GM12878 (cell line): ENCODE measurements at regions not wholly inside any gene's neighbourhood (a gene's known extent, or its start where the extent isn't known, plus 50 kb on each side); places are given as distances from the start of the nearest gene placed in this dataset.
A peak's percentile ranks its signal among the peaks of the same experiment; 100 is the strongest.

Experiments used
- ATAC-seq: fragments of 200-7000 bp; cut with Tn5 transposase; 3 replicates; pipeline ENCODE4 v1.9.1; 2020; ENCODE audit warnings: mild to moderate bottlenecking, moderate library complexity
- BruUV-seq: library from RNA; stranded (reverse); fragments of 400-500 nt; replicated peaks from 2 replicates; lab custom pipeline; 2021; lab: Mats Ljungman, UMichigan
- CTCF ChIA-PET: fragments of 300-600 bp; sonication (Branson Sonifier 250); formaldehyde crosslinking; extraction: SDS; loops from one replicate; lab custom pipeline; 2021; ENCODE audit warnings: inconsistent platforms; lab: Yijun Ruan, JAX
- POLR2A ChIA-PET: fragments of 350-600 bp; formaldehyde crosslinking; extraction: SDS; loops from one replicate; lab custom pipeline; 2021; ENCODE audit warnings: inconsistent platforms; lab: Charles Lee
- RAD21 ChIA-PET: fragments of 300-600 bp; sonication (Branson Sonifier 250); formaldehyde crosslinking; loops from one replicate; lab custom pipeline; 2023; ENCODE audit warnings: antibody characterized with exemption; ENCODE audit not compliant: unreplicated experiment; lab: Charles Lee
- SMC1A ChIA-PET: fragments of 300-600 bp; sonication (Branson Sonifier 250); formaldehyde crosslinking; loops from one replicate; lab custom pipeline; 2023; ENCODE audit not compliant: unreplicated experiment, uncharacterized antibody; lab: Charles Lee
- DNase-seq: peaks from one replicate; pipeline ENCODE4 v3.0.0-alpha.2; 2011; ENCODE audit warnings: low read depth, low spot score
- FAIRE-seq: peaks from 3 replicates; lab custom pipeline; 2011; peaks lifted over from hg19 to GRCh38; lab: Jason Lieb, UNC
- H2AFZ ChIP-seq: 2 replicates; pipeline ENCODE4 v1.6.0; 2011; ENCODE audit warnings: low read depth, low read length, control low read depth; ENCODE audit not compliant: control insufficient read depth
- H3K27ac ChIP-seq: 2 replicates; pipeline ENCODE4 v1.5.1; 2011; ENCODE audit warnings: control low read depth; ENCODE audit not compliant: control insufficient read depth, insufficient read depth
- H3K27me3 ChIP-seq, 2 experiments: replicated peaks in 1 of 2; 2 replicates each; pipeline versions ENCODE4 v1.6.0 to v1.6.1; 2011; ENCODE audit warnings: low read length in 1 of 2; ENCODE audit not compliant: control insufficient read depth in 2 of 2, insufficient read depth in 2 of 2
- H3K36me3 ChIP-seq, 2 experiments: 2 replicates each; pipeline ENCODE4 v1.5.1; 2011; ENCODE audit warnings: low read length in 1 of 2; ENCODE audit not compliant: control insufficient read depth in 2 of 2, insufficient read depth in 2 of 2
- H3K4me1 ChIP-seq: 2 replicates; pipeline ENCODE4 v1.6.1; 2011; ENCODE audit warnings: mild to moderate bottlenecking, low read length, moderate library complexity, mixed read lengths; ENCODE audit not compliant: control insufficient read depth, insufficient read depth
- H3K4me2 ChIP-seq: 2 replicates; pipeline ENCODE4 v1.6.0; 2011; ENCODE audit warnings: control low read depth; ENCODE audit not compliant: control insufficient read depth, insufficient read depth
- H3K4me3 ChIP-seq: fragments of 200-600 bp; sonication (generic); 2 replicates; pipeline ENCODE4 v1.5.1; 2016
- H3K79me2 ChIP-seq: 2 replicates; pipeline ENCODE4 v1.6.0; 2011; ENCODE audit warnings: low read length; ENCODE audit not compliant: control insufficient read depth, insufficient read depth
- H3K9ac ChIP-seq: 2 replicates; pipeline ENCODE4 v1.8.0; 2011; ENCODE audit warnings: low read length, control low read depth, mixed read lengths; ENCODE audit not compliant: control insufficient read depth, insufficient read depth
- H3K9me3 ChIP-seq: replicated peaks from 3 replicates; pipeline ENCODE4 v1.5.1; 2011; ENCODE audit warnings: mild to moderate bottlenecking, low read length; ENCODE audit not compliant: control insufficient read depth, insufficient read depth
- H4K20me1 ChIP-seq: 2 replicates; pipeline ENCODE4 v1.6.0; 2011; ENCODE audit not compliant: control insufficient read depth, insufficient read depth
- BHLHE40 ChIP-seq, 2 experiments: fragments of 450-650 bp in 1 of 2; IDR thresholded peaks; 2 replicates each; pipeline ENCODE4 v1.6.1; 2011 to 2017; ENCODE audit warnings: low read depth in 2 of 2, borderline replicate concordance in 1 of 2, improper control_type of control experiment in 1 of 2, low read length in 1 of 2, mild to moderate bottlenecking in 1 of 2
- EED ChIP-seq: sonication (generic); IDR thresholded peaks from 2 replicates; pipeline ENCODE4 v1.6.1; 2016; ENCODE audit warnings: antibody characterized with exemption, low read depth
- EZH2 ChIP-seq: IDR thresholded peaks from 2 replicates; pipeline ENCODE4 v1.6.1; 2012; ENCODE audit warnings: low read depth, mild to moderate bottlenecking, control low read depth, inconsistent platforms, low read length, borderline replicate concordance; ENCODE audit not compliant: control insufficient read depth
- JUNB ChIP-seq: IDR thresholded peaks from 2 replicates; pipeline ENCODE4 v1.6.1; 2016; ENCODE audit warnings: antibody characterized with exemption, mild to moderate bottlenecking
- MXI1 ChIP-seq: fragments of 150-350 bp; IDR thresholded peaks from 2 replicates; pipeline ENCODE4 v1.6.1; 2011; ENCODE audit warnings: low read depth, mild to moderate bottlenecking, inconsistent platforms, low read length, improper control_type of control experiment
- NFXL1 ChIP-seq: fragments of 450-650 bp; IDR thresholded peaks from 2 replicates; pipeline ENCODE4 v1.6.1; 2017; ENCODE audit warnings: antibody characterized with exemption, mild to moderate bottlenecking, borderline replicate concordance
- NRF1 ChIP-seq: conservative IDR thresholded peaks from 2 replicates; pipeline ENCODE4 v1.6.1; 2011; ENCODE audit warnings: mild to moderate bottlenecking, low read depth, low read length, improper control_type of control experiment
- RAD51 ChIP-seq: fragments of 450-650 bp; IDR thresholded peaks from 2 replicates; pipeline ENCODE4 v1.6.1; 2016; ENCODE audit warnings: moderate library complexity, mild to moderate bottlenecking, inconsistent platforms
- RBBP5 ChIP-seq: fragments of 200-600 bp; sonication (generic); conservative IDR thresholded peaks from 2 replicates; pipeline ENCODE4 v1.6.1; 2016
- RELA ChIP-seq: fragments of 450-650 bp; IDR thresholded peaks from 2 replicates; pipeline ENCODE4 v1.8.0; 2014; ENCODE audit warnings: borderline replicate concordance; ENCODE audit not compliant: partially characterized antibody
- SMARCA5 ChIP-seq: fragments of 450-650 bp; IDR thresholded peaks from 2 replicates; pipeline ENCODE4 v1.6.1; 2017; ENCODE audit warnings: mild to moderate bottlenecking
- TARDBP ChIP-seq: IDR thresholded peaks from 2 replicates; pipeline ENCODE4 v1.6.1; 2016; ENCODE audit warnings: borderline replicate concordance
- TBL1XR1 ChIP-seq: IDR thresholded peaks from 2 replicates; pipeline ENCODE4 v1.6.1; 2012; ENCODE audit warnings: low read depth, low read length, improper control_type of control experiment
- WGBS: methylation state at CpG from one replicate; pipeline ENCODE4 v1.1.6; 2016; ENCODE audit warnings: low lambda C conversion rate; ENCODE audit not compliant: insufficient replicate concordance, insufficient coverage; ENCODE audit errors: missing lambda C conversion rate; 5-methylcytosine and 5-hydroxymethylcytosine counted together
- in situ Hi-C: fragments of 300-500 bp; cut with MboI; formaldehyde crosslinking; loops from 9 replicates; pipeline ENCODE4 v1.14.3; 2018; ENCODE audit warnings: mixed read lengths
- intact Hi-C: fragments of 100-400 bp; cut with micrococcal nuclease; formaldehyde crosslinking; loops from one replicate; pipeline ENCODE4 v1.14.2; 2022; ENCODE audit not compliant: unreplicated experiment
- TF ChIP-seq, protein P1 (sequence below): fragments of 450-650 bp; IDR thresholded peaks from 2 replicates; pipeline ENCODE4 v1.6.1; 2017; ENCODE audit warnings: low read depth, mild to moderate bottlenecking, moderate library complexity
- TF ChIP-seq, protein P2 (sequence below): fragments of 450-650 bp; IDR thresholded peaks from 2 replicates; pipeline ENCODE4 v1.6.1; 2016; ENCODE audit warnings: mild to moderate bottlenecking, moderate library complexity, borderline replicate concordance
- TF ChIP-seq, protein P3 (sequence below): fragments of 450-650 bp; formaldehyde crosslinking; IDR thresholded peaks from 2 replicates; pipeline ENCODE4 v1.5.0; 2022; ENCODE audit warnings: mild to moderate bottlenecking, missing genetic modification characterization
- TF ChIP-seq, protein P4 (sequence below): IDR thresholded peaks from 2 replicates; pipeline ENCODE4 v1.6.1; 2011; ENCODE audit warnings: low read depth, mild to moderate bottlenecking, low read length, moderate library complexity, borderline replicate concordance; ENCODE audit errors: extremely low read depth

DNA sequence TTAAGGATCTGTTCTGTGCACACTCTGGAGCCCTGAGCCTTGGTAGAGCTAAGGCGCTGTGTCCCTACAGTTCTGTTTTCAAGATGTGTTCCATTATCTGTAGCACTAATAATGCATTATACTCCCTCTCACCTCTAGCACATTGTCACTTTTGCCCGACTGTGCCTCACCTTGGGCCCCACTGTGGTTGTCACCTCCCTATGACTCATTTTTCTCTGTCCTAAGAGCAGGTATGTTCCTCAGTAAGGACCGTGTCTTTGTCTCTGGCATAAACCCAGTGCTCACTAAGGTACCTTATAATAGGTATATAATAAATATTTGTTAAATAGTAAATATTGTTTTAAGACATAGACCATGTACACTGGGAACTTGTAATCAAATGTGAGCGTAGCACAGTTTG is 942.5 kb upstream of the CITED2 start:
- Histone ChIP-seq H3K9me3 (no peaks in the 10 kb centered on the region), H4K20me1 (no peaks in the 10 kb centered on the region), H3K79me2 (no peaks in the 10 kb centered on the region), H2AFZ (no peak overlapping the region), H3K4me2 (no peak overlapping the region), H3K9ac (no peak overlapping the region), H3K27ac (no peak overlapping the region), H3K4me3 (no peak overlapping the region), H3K36me3 (no peaks in the 10 kb centered on the region), H3K27me3 (no peaks in the 10 kb centered on the region), H3K4me1 (no peaks in the 10 kb centered on the region)
- in situ Hi-C loops, result no loop called here
- ChIA-PET SMC1A (interaction anchor here (0.6 kb wide), 1 partner anchor 363 kb away, joined by 3 read pairs; no protein-coding TSS in a partner anchor), RAD21 (no interaction called here), POLR2A (no interaction called here), CTCF (no interaction called here)
- ATAC-seq (peak; percentile 66), FAIRE-seq (no peak), DNase-seq (no peak)
- WGBS, result 33% methylated on average over 4 of the region's 4 CpGs
- BruUV-seq, result no TSS peak
- intact Hi-C loops, result no loop called here
- TF ChIP-seq, protein P1, sequence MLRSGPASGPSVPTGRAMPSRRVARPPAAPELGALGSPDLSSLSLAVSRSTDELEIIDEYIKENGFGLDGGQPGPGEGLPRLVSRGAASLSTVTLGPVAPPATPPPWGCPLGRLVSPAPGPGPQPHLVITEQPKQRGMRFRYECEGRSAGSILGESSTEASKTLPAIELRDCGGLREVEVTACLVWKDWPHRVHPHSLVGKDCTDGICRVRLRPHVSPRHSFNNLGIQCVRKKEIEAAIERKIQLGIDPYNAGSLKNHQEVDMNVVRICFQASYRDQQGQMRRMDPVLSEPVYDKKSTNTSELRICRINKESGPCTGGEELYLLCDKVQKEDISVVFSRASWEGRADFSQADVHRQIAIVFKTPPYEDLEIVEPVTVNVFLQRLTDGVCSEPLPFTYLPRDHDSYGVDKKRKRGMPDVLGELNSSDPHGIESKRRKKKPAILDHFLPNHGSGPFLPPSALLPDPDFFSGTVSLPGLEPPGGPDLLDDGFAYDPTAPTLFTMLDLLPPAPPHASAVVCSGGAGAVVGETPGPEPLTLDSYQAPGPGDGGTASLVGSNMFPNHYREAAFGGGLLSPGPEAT, result no peak
- TF ChIP-seq RELA, result no peak
- TF ChIP-seq TARDBP, result no peak
- TF ChIP-seq RAD51, result no peak
- no peak for TF ChIP-seq NRF1
- TF ChIP-seq MXI1, result no peak
- TF ChIP-seq BHLHE40 (IDR thresholded peaks at IDR 0.05; ENCODE audit: borderline replicate concordance in 1 of 2, low read depth in 2 of 2, low read length in 1 of 2), result no peak
- TF ChIP-seq SMARCA5, result no peak
- no peak for TF ChIP-seq TBL1XR1
- no peak for TF ChIP-seq RBBP5
- TF ChIP-seq, protein P2, sequence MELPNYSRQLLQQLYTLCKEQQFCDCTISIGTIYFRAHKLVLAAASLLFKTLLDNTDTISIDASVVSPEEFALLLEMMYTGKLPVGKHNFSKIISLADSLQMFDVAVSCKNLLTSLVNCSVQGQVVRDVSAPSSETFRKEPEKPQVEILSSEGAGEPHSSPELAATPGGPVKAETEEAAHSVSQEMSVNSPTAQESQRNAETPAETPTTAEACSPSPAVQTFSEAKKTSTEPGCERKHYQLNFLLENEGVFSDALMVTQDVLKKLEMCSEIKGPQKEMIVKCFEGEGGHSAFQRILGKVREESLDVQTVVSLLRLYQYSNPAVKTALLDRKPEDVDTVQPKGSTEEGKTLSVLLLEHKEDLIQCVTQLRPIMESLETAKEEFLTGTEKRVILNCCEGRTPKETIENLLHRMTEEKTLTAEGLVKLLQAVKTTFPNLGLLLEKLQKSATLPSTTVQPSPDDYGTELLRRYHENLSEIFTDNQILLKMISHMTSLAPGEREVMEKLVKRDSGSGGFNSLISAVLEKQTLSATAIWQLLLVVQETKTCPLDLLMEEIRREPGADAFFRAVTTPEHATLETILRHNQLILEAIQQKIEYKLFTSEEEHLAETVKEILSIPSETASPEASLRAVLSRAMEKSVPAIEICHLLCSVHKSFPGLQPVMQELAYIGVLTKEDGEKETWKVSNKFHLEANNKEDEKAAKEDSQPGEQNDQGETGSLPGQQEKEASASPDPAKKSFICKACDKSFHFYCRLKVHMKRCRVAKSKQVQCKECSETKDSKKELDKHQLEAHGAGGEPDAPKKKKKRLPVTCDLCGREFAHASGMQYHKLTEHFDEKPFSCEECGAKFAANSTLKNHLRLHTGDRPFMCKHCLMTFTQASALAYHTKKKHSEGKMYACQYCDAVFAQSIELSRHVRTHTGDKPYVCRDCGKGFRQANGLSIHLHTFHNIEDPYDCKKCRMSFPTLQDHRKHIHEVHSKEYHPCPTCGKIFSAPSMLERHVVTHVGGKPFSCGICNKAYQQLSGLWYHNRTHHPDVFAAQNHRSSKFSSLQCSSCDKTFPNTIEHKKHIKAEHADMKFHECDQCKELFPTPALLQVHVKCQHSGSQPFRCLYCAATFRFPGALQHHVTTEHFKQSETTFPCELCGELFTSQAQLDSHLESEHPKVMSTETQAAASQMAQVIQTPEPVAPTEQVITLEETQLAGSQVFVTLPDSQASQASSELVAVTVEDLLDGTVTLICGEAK, result no peak
- TF ChIP-seq, protein P3, sequence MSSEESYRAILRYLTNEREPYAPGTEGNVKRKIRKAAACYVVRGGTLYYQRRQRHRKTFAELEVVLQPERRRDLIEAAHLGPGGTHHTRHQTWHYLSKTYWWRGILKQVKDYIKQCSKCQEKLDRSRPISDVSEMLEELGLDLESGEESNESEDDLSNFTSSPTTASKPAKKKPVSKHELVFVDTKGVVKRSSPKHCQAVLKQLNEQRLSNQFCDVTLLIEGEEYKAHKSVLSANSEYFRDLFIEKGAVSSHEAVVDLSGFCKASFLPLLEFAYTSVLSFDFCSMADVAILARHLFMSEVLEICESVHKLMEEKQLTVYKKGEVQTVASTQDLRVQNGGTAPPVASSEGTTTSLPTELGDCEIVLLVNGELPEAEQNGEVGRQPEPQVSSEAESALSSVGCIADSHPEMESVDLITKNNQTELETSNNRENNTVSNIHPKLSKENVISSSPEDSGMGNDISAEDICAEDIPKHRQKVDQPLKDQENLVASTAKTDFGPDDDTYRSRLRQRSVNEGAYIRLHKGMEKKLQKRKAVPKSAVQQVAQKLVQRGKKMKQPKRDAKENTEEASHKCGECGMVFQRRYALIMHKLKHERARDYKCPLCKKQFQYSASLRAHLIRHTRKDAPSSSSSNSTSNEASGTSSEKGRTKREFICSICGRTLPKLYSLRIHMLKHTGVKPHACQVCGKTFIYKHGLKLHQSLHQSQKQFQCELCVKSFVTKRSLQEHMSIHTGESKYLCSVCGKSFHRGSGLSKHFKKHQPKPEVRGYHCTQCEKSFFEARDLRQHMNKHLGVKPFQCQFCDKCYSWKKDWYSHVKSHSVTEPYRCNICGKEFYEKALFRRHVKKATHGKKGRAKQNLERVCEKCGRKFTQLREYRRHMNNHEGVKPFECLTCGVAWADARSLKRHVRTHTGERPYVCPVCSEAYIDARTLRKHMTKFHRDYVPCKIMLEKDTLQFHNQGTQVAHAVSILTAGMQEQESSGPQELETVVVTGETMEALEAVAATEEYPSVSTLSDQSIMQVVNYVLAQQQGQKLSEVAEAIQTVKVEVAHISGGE (CRISPR knock-in tag), result no peak
- TF ChIP-seq JUNB, result no peak
- TF ChIP-seq, protein P4, sequence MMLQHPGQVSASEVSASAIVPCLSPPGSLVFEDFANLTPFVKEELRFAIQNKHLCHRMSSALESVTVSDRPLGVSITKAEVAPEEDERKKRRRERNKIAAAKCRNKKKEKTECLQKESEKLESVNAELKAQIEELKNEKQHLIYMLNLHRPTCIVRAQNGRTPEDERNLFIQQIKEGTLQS, result no peak
- no peak for TF ChIP-seq EZH2
- no peak for TF ChIP-seq EED
- no peak for TF ChIP-seq NFXL1
